Activated CD4-positive, alpha-beta T cell treated with anti-CD3 and anti-CD28 coated beads, Interleukin-2, amount 50 U/mL, for 1 hour (primary cell): ENCODE measurements at regions not wholly inside any gene's neighbourhood (a gene's known extent, or its start where the extent isn't known, plus 50 kb on each side); places are given as distances from the start of the nearest gene placed in this dataset.

Experiments used
- DNase-seq: peaks from one replicate; pipeline ENCODE4 v3.0.0-alpha.2; 2020

- no peak for DNase-seq
Measured at GRCh38 chr10:10786109-10787090, 231.3 kb upstream of the CELF2 start.

GRCh38 chr10:10787586-10787985 lies 230.1 kb upstream of the CELF2 start:
- no peak for DNase-seq

- DNase-seq: no peak
Measured at GRCh38 chr10:10788761-10789160, 228.9 kb upstream of the CELF2 start.

- no peak for DNase-seq
Measured at GRCh38 chr10:10791869-10792268, 225.8 kb upstream of the CELF2 start.

GRCh38 chr10:10792681-10793080 lies 225.0 kb upstream of the CELF2 start:
- DNase-seq: no peak

- DNase-seq: no peak
Measured at GRCh38 chr10:10794046-10794445, 223.6 kb upstream of the CELF2 start.

GRCh38 chr10:10794791-10795191 lies 222.9 kb upstream of the CELF2 start:
- DNase-seq: no peak

GRCh38 chr10:10796061-10796773 lies 221.5 kb upstream of the CELF2 start:
- DNase-seq: no peak

- DNase-seq: no peak
Measured at GRCh38 chr10:10796774-10797415, 220.8 kb upstream of the CELF2 start.

- no peak for DNase-seq
Measured at GRCh38 chr10:10797513-10797912, 220.2 kb upstream of the CELF2 start.

- no peak for DNase-seq
Measured at GRCh38 chr10:10798102-10798863, 219.4 kb upstream of the CELF2 start.

- DNase-seq: no peak
Measured at GRCh38 chr10:10798864-10799192, 218.8 kb upstream of the CELF2 start.

GRCh38 chr10:10800961-10801360 lies 216.7 kb upstream of the CELF2 start:
- DNase-seq: no peak

- DNase-seq: no peak
Measured at GRCh38 chr10:10803278-10803677, 214.4 kb upstream of the CELF2 start.

- no peak for DNase-seq
Measured at GRCh38 chr10:10804061-10804460, 213.6 kb upstream of the CELF2 start.

- DNase-seq: no peak
Measured at GRCh38 chr10:10804998-10805740, 212.5 kb upstream of the CELF2 start.

GRCh38 chr10:10807106-10807505 lies 210.6 kb upstream of the CELF2 start:
- DNase-seq: no peak

- DNase-seq: no peak
Measured at GRCh38 chr10:10811562-10811961, 206.1 kb upstream of the CELF2 start.

GRCh38 chr10:10813656-10814055 lies 204.0 kb upstream of the CELF2 start:
- no peak for DNase-seq

GRCh38 chr10:10814069-10814468 lies 203.6 kb upstream of the CELF2 start:
- no peak for DNase-seq

GRCh38 chr10:10816447-10816846 lies 201.2 kb upstream of the CELF2 start:
- DNase-seq: no peak

- DNase-seq: no peak
Measured at GRCh38 chr10:10817609-10818008, 200.1 kb upstream of the CELF2 start.
